ENCODE measurements at regions not wholly inside any gene's neighbourhood (a gene's known extent, or its start where the extent isn't known, plus 50 kb on each side); places are given as distances from the start of the nearest gene placed in this dataset.
A peak's percentile ranks its signal among the peaks of the same experiment; 100 is the strongest.

GRCh38 chr11:130548491-130548833, 100.0 kb downstream of the ADAMTS15 start:
- 0 out of 22 replicates have a peak, but pooled peaks cover 0 to 3% (median 0%) of the 10 kb centered on the region in 11 experiments for H3K9me3 ChIP-seq (replicated peaks in 1 of 11)
- no peaks in the 10 kb centered on the region for H3K36me3 ChIP-seq
- H3K27me3 ChIP-seq = no peaks in the 10 kb centered on the region
- no peak overlapping the region for H3K27ac ChIP-seq
- TF ChIP-seq Cebpa-rat (IDR thresholded peaks at IDR 0.05) = no peak
- H3K9ac ChIP-seq = no peak overlapping the region
- no peaks in the 10 kb centered on the region for H4K20me1 ChIP-seq
- H3K4me3 ChIP-seq = no peak overlapping the region
- H3K4me1 ChIP-seq = peaks cover 0 to 40% (median 2%) of the 10 kb centered on the region in 10 experiments; a peak in 7 of 20 replicates
- no peak overlapping the region for H3K4me2 ChIP-seq

DNA sequence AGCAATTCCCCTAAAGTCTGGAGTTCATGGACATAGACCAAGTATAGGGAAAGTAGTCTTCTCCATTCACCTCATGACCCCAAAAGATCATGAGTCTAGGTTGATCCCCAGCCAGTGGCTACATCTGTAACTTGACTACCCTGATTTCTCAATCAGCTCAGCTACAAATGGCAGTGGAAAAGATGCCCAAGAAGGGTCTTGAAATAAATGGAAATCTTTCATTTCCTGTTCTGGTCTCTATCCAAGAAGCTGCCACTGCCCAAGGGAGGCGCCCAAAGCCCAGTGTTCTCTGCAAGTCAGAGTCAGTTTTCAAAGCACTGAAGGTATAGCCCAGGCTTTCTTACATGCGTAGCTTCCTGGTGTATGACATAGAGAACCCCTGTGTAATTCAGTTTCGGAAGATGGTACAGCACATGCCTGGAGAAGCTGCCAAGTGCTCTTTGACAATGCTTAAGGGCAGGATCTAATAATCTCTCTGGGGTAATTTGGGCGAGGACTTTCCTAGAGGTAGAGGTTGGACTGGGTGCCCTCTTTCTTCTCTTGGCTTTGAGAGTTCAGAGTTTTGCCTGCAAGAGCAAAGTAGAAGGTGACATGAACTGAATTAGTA, 101.1 kb downstream of the ADAMTS15 start:
- Histone ChIP-seq H3K9ac (no peak overlapping the region), H3K4me3 (no peak overlapping the region), H3K36me3 (no peaks in the 10 kb centered on the region), H3K4me2 (peak overlapping the region in 2 of 11 experiments; percentile 71 to 80; a peak in 4 of 22 replicates), H3K27me3 (no peaks in the 10 kb centered on the region), H3K4me1 (peaks cover 0 to 40% (median 2%) of the 10 kb centered on the region in 10 experiments; a peak in 7 of 20 replicates), H3K9me3 (replicated peaks in 1 of 11) (no peaks in the 10 kb centered on the region), H4K20me1 (no peaks in the 10 kb centered on the region), H3K27ac (no peak overlapping the region)
- TF ChIP-seq Cebpa-rat (IDR thresholded peaks at IDR 0.05) = no peak

DNA sequence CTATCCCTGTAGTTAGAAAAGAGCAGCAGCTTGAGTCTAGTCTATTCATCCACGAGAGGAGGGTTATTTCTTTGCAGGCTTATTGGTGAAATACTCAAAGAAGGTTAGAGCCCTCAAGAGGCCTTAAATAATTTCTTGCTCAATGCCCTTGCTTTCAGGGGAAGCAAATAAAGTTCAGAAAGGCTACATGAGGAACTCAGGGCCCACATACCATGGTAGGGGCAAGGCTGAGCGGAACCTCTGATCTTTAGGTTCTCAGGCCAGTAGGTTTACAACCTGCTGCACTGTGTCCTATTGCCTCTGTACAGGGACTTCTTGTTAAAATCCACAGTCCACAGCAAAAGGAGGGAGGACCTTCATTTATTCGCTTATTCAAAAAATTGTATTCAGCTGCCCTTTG, 101.7 kb downstream of the ADAMTS15 start:
- Histone ChIP-seq H3K27ac (peak overlapping the region in 2 of 11 experiments; percentile 47 to 62; a peak in 3 of 22 replicates), H3K4me3 (no peak overlapping the region), H3K36me3 (no peaks in the 10 kb centered on the region), H4K20me1 (no peaks in the 10 kb centered on the region), H3K4me1 (peaks cover 0 to 40% (median 2%) of the 10 kb centered on the region in 10 experiments; a peak in 7 of 20 replicates), H3K27me3 (no peaks in the 10 kb centered on the region), H3K4me2 (peak overlapping the region in 3 of 11 experiments; percentile 53 to 80 (median 71); a peak in 5 of 22 replicates), H3K9ac (no peak overlapping the region), H3K9me3 (replicated peaks in 1 of 11) (no peaks in the 10 kb centered on the region)
- no peak for TF ChIP-seq Cebpa-rat (IDR thresholded peaks at IDR 0.05)

GRCh38 chr11:130550984-130551383, 102.5 kb downstream of the ADAMTS15 start:
- peak overlapping the region in 3 of 11 experiments; percentile 47 to 62 (median 61); a peak in 5 of 22 replicates for H3K27ac ChIP-seq
- peak overlapping the region in 6 of 11 experiments; percentile 2 to 80 (median 34); a peak in 8 of 22 replicates for H3K4me2 ChIP-seq
- H3K9me3 ChIP-seq (replicated peaks in 1 of 11) = no peaks in the 10 kb centered on the region
- no peaks in the 10 kb centered on the region for H3K27me3 ChIP-seq
- TF ChIP-seq Cebpa-rat (IDR thresholded peaks at IDR 0.05) = no peak
- H3K4me3 ChIP-seq = no peak overlapping the region
- H3K4me1 ChIP-seq = peaks cover 0 to 43% (median 2%) of the 10 kb centered on the region in 10 experiments; a peak in 7 of 20 replicates
- no peaks in the 10 kb centered on the region for H4K20me1 ChIP-seq
- H3K36me3 ChIP-seq = no peaks in the 10 kb centered on the region
- H3K9ac ChIP-seq = no peak overlapping the region

GRCh38 chr11:130551388-130551787, 102.9 kb downstream of the ADAMTS15 start:
- no peak for TF ChIP-seq Cebpa-rat (IDR thresholded peaks at IDR 0.05)
- Histone ChIP-seq H4K20me1 (no peaks in the 10 kb centered on the region), H3K27ac (peak overlapping the region in 3 of 11 experiments; percentile 47 to 62 (median 61); a peak in 5 of 22 replicates), H3K4me2 (peak overlapping the region in 3 of 11 experiments; percentile 53 to 80 (median 71); a peak in 6 of 22 replicates), H3K27me3 (no peaks in the 10 kb centered on the region), H3K4me3 (no peak overlapping the region), H3K9ac (no peak overlapping the region), H3K9me3 (replicated peaks in 1 of 11) (no peaks in the 10 kb centered on the region), H3K4me1 (peaks cover 0 to 43% (median 2%) of the 10 kb centered on the region in 10 experiments; a peak in 7 of 20 replicates), H3K36me3 (no peaks in the 10 kb centered on the region)

DNA sequence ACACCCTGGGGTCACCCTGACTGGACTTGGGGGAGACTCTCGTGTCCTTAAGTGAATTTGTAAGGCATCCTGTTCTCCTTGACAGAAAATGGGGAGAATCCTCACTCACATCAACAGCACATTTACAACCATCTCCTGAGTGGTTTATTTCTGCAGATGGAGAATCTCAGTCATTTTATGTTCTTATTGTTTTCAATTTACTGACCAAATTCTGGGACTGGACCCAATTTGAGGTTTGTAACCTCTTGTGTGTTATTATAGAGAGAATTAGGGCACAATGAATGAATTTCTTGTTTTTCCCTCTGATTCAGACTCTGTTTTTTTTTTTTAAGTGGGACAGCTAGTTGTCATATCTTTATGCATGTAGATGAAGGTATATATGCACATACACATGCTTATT, 104.9 kb downstream of the ADAMTS15 start:
- Histone ChIP-seq H3K9ac (no peak overlapping the region), H4K20me1 (no peaks in the 10 kb centered on the region), H3K4me1 (peaks cover 0 to 43% (median 2%) of the 10 kb centered on the region in 10 experiments; a peak in 7 of 20 replicates), H3K27me3 (no peaks in the 10 kb centered on the region), H3K9me3 (replicated peaks in 1 of 11) (no peaks in the 10 kb centered on the region), H3K36me3 (no peaks in the 10 kb centered on the region), H3K4me3 (no peak overlapping the region), H3K4me2 (no peak overlapping the region; a peak in 1 of 22 replicates), H3K27ac (no peak overlapping the region)
- no peak for TF ChIP-seq Cebpa-rat (IDR thresholded peaks at IDR 0.05)

- Histone ChIP-seq H3K4me2 (no peak overlapping the region), H3K9ac (no peak overlapping the region), H3K4me3 (no peak overlapping the region), H4K20me1 (no peaks in the 10 kb centered on the region), H3K4me1 (peaks cover 0 to 39% (median 2%) of the 10 kb centered on the region in 10 experiments; a peak in 7 of 20 replicates), H3K36me3 (no peaks in the 10 kb centered on the region), H3K9me3 (replicated peaks in 1 of 11) (no peaks in the 10 kb centered on the region), H3K27ac (no peak overlapping the region), H3K27me3 (no peaks in the 10 kb centered on the region)
- no peak for TF ChIP-seq Cebpa-rat (IDR thresholded peaks at IDR 0.05)
These were observed 106.0 kb downstream of the ADAMTS15 start for GRCh38 chr11:130554241-130555055.

DNA sequence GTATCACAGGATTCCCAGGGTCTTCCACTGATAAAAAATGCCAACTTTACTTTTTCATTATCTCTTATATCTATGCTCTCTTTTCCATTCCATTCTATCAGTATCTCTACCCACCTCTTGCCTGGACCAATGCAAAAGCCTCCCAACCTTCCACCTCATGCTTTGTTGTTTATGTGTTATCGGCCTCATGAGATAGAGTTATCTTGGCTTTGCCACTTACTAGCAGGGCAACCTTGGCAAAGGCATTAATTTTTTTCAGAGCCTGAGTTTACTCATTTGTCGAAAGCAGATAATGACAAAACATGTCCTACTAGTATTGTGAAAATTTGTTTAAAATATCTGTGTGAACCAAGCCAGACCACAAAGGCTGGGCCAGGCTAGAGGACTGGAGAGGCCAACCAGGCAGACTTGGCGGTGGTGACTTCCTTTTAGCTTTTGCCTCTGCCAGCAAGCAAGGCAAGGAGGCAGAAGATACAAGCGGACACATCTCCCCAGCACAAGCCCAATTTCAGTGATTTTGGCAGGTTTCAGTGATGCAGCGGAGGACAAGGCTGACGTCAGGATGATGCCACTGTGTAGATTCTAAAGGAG, 106.9 kb downstream of the ADAMTS15 start:
- no peak overlapping the region for H3K9ac ChIP-seq
- no peaks in the 10 kb centered on the region for H4K20me1 ChIP-seq
- peaks cover 0 to 30% (median 2%) of the 10 kb centered on the region in 10 experiments; a peak in 7 of 20 replicates for H3K4me1 ChIP-seq
- H3K4me3 ChIP-seq = no peak overlapping the region
- no peaks in the 10 kb centered on the region for H3K9me3 ChIP-seq (replicated peaks in 1 of 11)
- H3K36me3 ChIP-seq = no peaks in the 10 kb centered on the region
- no peak overlapping the region for H3K27ac ChIP-seq
- no peaks in the 10 kb centered on the region for H3K27me3 ChIP-seq
- peak overlapping the region in 1 of 11 experiments; percentile 23; a peak in 1 of 22 replicates for H3K4me2 ChIP-seq
- no peak for TF ChIP-seq Cebpa-rat (IDR thresholded peaks at IDR 0.05)
